HG03196 (cell line): ENCODE measurements at regions not wholly inside any gene's neighbourhood (a gene's known extent, or its start where the extent isn't known, plus 50 kb on each side); places are given as distances from the start of the nearest gene placed in this dataset.
"Not testable (repeated sequence)": the region's sequence is repeated elsewhere in the genome, so short reads cannot be mapped to it uniquely, and the experiment has no call there.

Source experiments
- ATAC-seq: cut with Tn5 transposase; IDR thresholded peaks from one replicate; pipeline ENCODE4 v1.9.1; 2021; ENCODE audit not compliant: unreplicated experiment

- ATAC-seq: no peak
Measured at GRCh38 chr18:65671621-65672415, 79.0 kb upstream of the CDH7 start.

GRCh38 chr18:65670145-65670544 is 80.7 kb upstream of the CDH7 start:
- not testable (repeated sequence) for ATAC-seq

GRCh38 chr18:65661391-65661790 is 89.4 kb upstream of the CDH7 start:
- ATAC-seq: no peak

GRCh38 chr18:65659912-65660311 is 90.9 kb upstream of the CDH7 start:
- ATAC-seq: no peak

- ATAC-seq: no peak
Measured at GRCh38 chr18:65659312-65659711, 91.5 kb upstream of the CDH7 start.

- ATAC-seq: no peak
Measured at GRCh38 chr18:65651192-65651591, 99.6 kb upstream of the CDH7 start.

- no peak for ATAC-seq
Measured at GRCh38 chr18:65632236-65632635, 118.6 kb upstream of the CDH7 start.

- no peak for ATAC-seq
Measured at GRCh38 chr18:65631766-65632165, 119.0 kb upstream of the CDH7 start.

GRCh38 chr18:65628390-65628789 is 122.4 kb upstream of the CDH7 start:
- ATAC-seq: no peak

GRCh38 chr18:65623676-65624075 is 127.1 kb upstream of the CDH7 start:
- no peak for ATAC-seq

GRCh38 chr18:65622436-65622835 is 128.4 kb upstream of the CDH7 start:
- no peak for ATAC-seq

GRCh38 chr18:65620076-65620696 is 130.6 kb upstream of the CDH7 start:
- ATAC-seq: no peak

GRCh38 chr18:65610939-65611338 is 139.9 kb upstream of the CDH7 start:
- ATAC-seq: no peak

- no peak for ATAC-seq
Measured at GRCh38 chr18:65608471-65608870, 142.3 kb upstream of the CDH7 start.

GRCh38 chr18:65607161-65607560 is 143.7 kb upstream of the CDH7 start:
- ATAC-seq: no peak

GRCh38 chr18:65606551-65607130 is 144.2 kb upstream of the CDH7 start:
- no peak for ATAC-seq

- ATAC-seq: not testable (repeated sequence)
Measured at GRCh38 chr18:65605352-65605751, 145.5 kb upstream of the CDH7 start.

GRCh38 chr18:65601775-65602174 is 149.0 kb upstream of the CDH7 start:
- ATAC-seq: no peak

GRCh38 chr18:65592435-65592834 is 158.4 kb upstream of the CDH7 start:
- ATAC-seq: no peak

- ATAC-seq: no peak
Measured at GRCh38 chr18:65587491-65587890, 163.3 kb upstream of the CDH7 start.

GRCh38 chr18:65582094-65582493 is 168.7 kb upstream of the CDH7 start:
- ATAC-seq: not testable (repeated sequence)

GRCh38 chr18:65568866-65569265 is 181.9 kb upstream of the CDH7 start:
- ATAC-seq: no peak
